Stimulated activated naive CD8-positive, alpha-beta T cell treated with anti-CD3 and anti-CD28 coated beads, Interleukin-15, amount 100 ng/mL, for 72 hours (primary cell): ENCODE measurements at regions not wholly inside any gene's neighbourhood (a gene's known extent, or its start where the extent isn't known, plus 50 kb on each side); places are given as distances from the start of the nearest gene placed in this dataset.

ENCODE experiments used
- ATAC-seq: fragments of 150-1000 bp; cut with Tn5 transposase; 2 replicates; pipeline ENCODE4 v1.10.0; 2021; ENCODE audit warnings: mild to moderate bottlenecking, moderate library complexity
- DNase-seq, 2 donors: peaks; one replicate each; pipeline ENCODE4 v3.0.0; 2021 to 2022
- H3K27ac Mint-ChIP-seq, 2 donors: one replicate each; pipeline ENCODE4 v1.8.0; 2022; ENCODE audit warnings: mild to moderate bottlenecking in 2 of 2, mixed read lengths in 2 of 2, moderate library complexity in 2 of 2
- H3K27me3 Mint-ChIP-seq: one replicate; pipeline ENCODE4 v1.8.0; 2022; ENCODE audit warnings: mixed read lengths
- H3K4me1 Mint-ChIP-seq: one replicate; pipeline ENCODE4 v1.8.0; 2022; ENCODE audit warnings: mild to moderate bottlenecking, mixed read lengths
- H3K4me3 Mint-ChIP-seq, 2 donors: one replicate each; pipeline ENCODE4 v1.8.0; 2022; ENCODE audit warnings: mild to moderate bottlenecking in 2 of 2, mixed read lengths in 2 of 2, moderate library complexity in 1 of 2
- H3K9me3 Mint-ChIP-seq, 2 donors: one replicate each; pipeline ENCODE4 v1.8.0; 2022; ENCODE audit warnings: mixed read lengths in 2 of 2

DNA sequence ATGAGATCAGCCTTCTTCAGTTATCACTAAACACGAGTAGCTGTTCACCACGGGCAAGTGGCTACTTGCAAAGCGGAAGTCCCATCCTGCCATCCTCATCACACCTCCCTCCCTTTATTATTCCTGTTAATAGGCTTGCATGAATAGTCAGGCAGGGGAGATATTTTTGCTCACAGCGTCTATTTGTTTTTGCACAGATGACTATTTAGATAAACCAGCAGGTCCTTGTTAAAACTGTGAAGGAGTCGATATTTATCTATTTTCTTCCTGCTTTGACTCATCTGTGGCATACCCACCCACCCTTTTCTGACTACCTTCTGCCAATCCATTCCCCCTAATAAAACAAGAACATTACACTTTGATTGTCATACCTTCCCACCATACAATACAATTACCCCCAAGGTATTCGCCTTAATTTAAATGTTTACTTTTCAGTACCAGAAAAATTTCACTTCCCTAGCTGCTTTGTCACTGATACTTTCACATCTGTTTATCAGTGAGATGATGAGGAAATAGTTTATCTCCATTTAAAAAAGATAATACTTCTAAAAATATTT lies 96.6 kb upstream of the BANK1 start:
- Mint-ChIP-seq H3K9me3 (no peaks in the 10 kb centered on the region), H3K4me1 (no peaks in the 10 kb centered on the region), H3K4me3 (no peak overlapping the region), H3K27ac (no peak overlapping the region), H3K27me3 (peaks cover 18% of the 10 kb centered on the region)
- DNase-seq (no peak), ATAC-seq (no peak)

GRCh38 chr4:101689220-101689619 lies 101.3 kb upstream of the BANK1 start:
- H3K27ac Mint-ChIP-seq = no peak overlapping the region
- H3K27me3 Mint-ChIP-seq = peaks cover 15% of the 10 kb centered on the region
- ATAC-seq (no peak), DNase-seq (no peak)
- no peaks in the 10 kb centered on the region for H3K4me1 Mint-ChIP-seq
- no peaks in the 10 kb centered on the region for H3K9me3 Mint-ChIP-seq
- no peak overlapping the region for H3K4me3 Mint-ChIP-seq

DNA sequence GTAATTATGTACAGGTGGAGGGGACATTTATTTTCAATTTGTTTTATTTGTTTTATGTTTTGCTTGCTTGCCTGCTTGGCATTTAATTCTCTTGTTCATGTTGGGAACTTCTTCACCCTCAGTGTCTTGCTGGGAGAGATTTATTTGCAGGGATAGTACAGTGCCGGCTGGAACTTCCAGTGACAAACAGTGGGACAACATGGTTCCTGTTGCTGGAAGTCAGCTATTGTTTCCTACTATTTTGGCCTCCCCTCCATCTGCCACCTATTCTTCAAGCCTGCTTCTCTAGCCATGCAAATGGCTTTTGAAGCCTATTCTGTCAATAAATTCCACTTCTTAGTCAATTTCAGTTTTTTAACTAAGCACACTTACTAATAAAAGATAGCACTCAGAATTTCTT lies 105.4 kb upstream of the BANK1 start:
- ATAC-seq = no peak
- DNase-seq = no peak
- no peak overlapping the region for H3K27ac Mint-ChIP-seq
- no peaks in the 10 kb centered on the region for H3K4me1 Mint-ChIP-seq
- H3K9me3 Mint-ChIP-seq = no peaks in the 10 kb centered on the region
- peaks cover 7% of the 10 kb centered on the region for H3K27me3 Mint-ChIP-seq
- H3K4me3 Mint-ChIP-seq = no peak overlapping the region

- no peak for DNase-seq
- Mint-ChIP-seq H3K27me3 (no peaks in the 10 kb centered on the region), H3K4me1 (no peaks in the 10 kb centered on the region), H3K9me3 (no peaks in the 10 kb centered on the region), H3K4me3 (no peak overlapping the region), H3K27ac (no peak overlapping the region)
- no peak for ATAC-seq
These were observed 107.6 kb upstream of the BANK1 start for GRCh38 chr4:101682946-101683345.

DNA sequence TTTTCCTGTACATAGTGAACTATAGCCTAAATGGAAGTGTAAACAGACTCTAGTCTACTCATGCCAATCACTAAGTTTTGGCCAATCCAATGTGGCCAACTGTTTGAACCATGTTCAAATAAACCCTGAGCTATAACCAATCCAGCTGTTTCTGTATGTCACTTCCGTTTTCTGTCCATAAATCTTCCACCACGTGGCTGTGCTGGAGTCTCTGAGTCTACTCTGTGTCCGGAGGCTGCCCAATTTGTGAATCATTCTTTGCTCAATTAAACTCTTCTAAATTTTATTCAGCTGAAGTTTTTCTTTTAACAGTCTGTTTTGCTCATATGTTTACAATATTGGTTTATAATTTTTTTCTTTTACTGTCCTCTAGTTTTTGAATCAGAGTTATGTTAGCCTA lies 112.3 kb upstream of the BANK1 start:
- no peak overlapping the region for H3K27ac Mint-ChIP-seq
- H3K9me3 Mint-ChIP-seq = no peaks in the 10 kb centered on the region
- no peak overlapping the region for H3K4me3 Mint-ChIP-seq
- DNase-seq (no peak), ATAC-seq (no peak)
- no peaks in the 10 kb centered on the region for H3K27me3 Mint-ChIP-seq
- no peaks in the 10 kb centered on the region for H3K4me1 Mint-ChIP-seq

DNA sequence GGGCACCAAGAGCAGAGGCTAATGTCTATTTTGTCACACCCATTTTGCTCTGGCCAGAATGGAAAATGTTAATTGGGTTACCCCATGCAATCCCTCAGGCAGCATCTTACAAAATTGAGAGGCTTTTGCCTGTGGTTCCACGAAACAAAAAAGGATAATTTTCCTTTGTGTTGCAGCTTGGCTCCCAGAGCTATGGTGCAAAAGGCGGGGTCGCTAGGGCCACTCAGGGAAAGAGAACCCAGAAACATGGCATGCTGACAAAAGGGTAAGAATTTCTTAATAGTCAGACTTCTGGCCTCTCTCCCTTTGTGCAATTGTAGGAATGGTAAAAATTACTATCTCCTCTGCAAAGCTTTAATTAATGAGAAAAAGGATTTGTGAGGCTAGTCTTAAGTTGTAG lies 119.6 kb upstream of the BANK1 start:
- no peak for DNase-seq
- Mint-ChIP-seq H3K4me3 (no peak overlapping the region), H3K9me3 (no peaks in the 10 kb centered on the region), H3K27me3 (no peaks in the 10 kb centered on the region), H3K4me1 (no peaks in the 10 kb centered on the region), H3K27ac (no peak overlapping the region)
- no peak for ATAC-seq

- no peaks in the 10 kb centered on the region for H3K4me1 Mint-ChIP-seq
- DNase-seq (no peak), ATAC-seq (no peak)
- H3K4me3 Mint-ChIP-seq = no peak overlapping the region
- H3K27ac Mint-ChIP-seq = no peak overlapping the region
- no peaks in the 10 kb centered on the region for H3K27me3 Mint-ChIP-seq
- no peaks in the 10 kb centered on the region for H3K9me3 Mint-ChIP-seq
These were observed 120.2 kb upstream of the BANK1 start for GRCh38 chr4:101670370-101670769.

- Mint-ChIP-seq H3K27ac (no peak overlapping the region), H3K9me3 (no peaks in the 10 kb centered on the region), H3K4me3 (no peak overlapping the region), H3K27me3 (no peaks in the 10 kb centered on the region), H3K4me1 (no peaks in the 10 kb centered on the region)
- ATAC-seq (no peak), DNase-seq (no peak)
These were observed 120.7 kb upstream of the BANK1 start for GRCh38 chr4:101669832-101670188.

DNA sequence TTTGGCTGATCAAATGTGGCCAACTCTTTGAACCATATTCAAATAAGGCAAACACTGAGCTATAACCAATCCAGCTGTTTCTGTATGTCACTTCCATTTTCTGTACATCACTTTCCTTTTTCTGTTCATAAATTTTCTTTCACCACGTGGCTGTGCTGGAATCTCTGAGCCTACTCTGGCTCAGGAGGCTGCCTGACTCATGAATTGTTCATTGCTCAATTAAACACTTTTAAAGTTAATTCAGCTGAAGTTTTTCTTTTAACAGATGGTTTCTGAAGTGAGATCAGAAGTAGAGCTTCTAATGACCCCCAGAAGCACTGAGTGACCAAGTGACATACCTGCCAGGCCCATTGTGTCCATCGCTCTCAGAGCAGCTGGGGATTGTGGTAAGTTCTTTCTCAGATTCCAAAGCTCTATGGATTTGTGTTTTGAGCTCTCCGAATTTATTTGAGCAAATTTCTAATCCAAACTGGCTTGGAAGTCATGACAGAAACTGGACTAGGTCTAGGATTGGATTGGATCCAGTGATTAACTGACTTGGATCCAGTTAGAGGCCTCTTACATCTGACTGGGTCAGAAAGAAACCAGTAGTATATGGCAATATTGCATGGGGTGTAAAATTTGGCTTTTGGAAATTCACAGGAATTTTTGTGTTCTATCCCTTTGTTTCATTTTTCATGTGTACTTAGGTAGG lies 121.2 kb upstream of the BANK1 start:
- no peaks in the 10 kb centered on the region for H3K9me3 Mint-ChIP-seq
- no peaks in the 10 kb centered on the region for H3K27me3 Mint-ChIP-seq
- no peak overlapping the region for H3K27ac Mint-ChIP-seq
- H3K4me1 Mint-ChIP-seq = no peaks in the 10 kb centered on the region
- ATAC-seq = no peak
- no peak overlapping the region for H3K4me3 Mint-ChIP-seq
- DNase-seq = no peak

- DNase-seq (no peak), ATAC-seq (no peak)
- no peak overlapping the region for H3K27ac Mint-ChIP-seq
- no peak overlapping the region for H3K4me3 Mint-ChIP-seq
- no peaks in the 10 kb centered on the region for H3K4me1 Mint-ChIP-seq
- H3K9me3 Mint-ChIP-seq = no peaks in the 10 kb centered on the region
- H3K27me3 Mint-ChIP-seq = no peaks in the 10 kb centered on the region
These were observed 123.2 kb upstream of the BANK1 start for GRCh38 chr4:101667348-101667747.

- Mint-ChIP-seq H3K27ac (no peak overlapping the region), H3K9me3 (no peaks in the 10 kb centered on the region), H3K27me3 (no peaks in the 10 kb centered on the region), H3K4me3 (no peak overlapping the region), H3K4me1 (no peaks in the 10 kb centered on the region)
- ATAC-seq (no peak), DNase-seq (no peak)
These were observed 129.9 kb upstream of the BANK1 start for GRCh38 chr4:101660607-101661006.

DNA sequence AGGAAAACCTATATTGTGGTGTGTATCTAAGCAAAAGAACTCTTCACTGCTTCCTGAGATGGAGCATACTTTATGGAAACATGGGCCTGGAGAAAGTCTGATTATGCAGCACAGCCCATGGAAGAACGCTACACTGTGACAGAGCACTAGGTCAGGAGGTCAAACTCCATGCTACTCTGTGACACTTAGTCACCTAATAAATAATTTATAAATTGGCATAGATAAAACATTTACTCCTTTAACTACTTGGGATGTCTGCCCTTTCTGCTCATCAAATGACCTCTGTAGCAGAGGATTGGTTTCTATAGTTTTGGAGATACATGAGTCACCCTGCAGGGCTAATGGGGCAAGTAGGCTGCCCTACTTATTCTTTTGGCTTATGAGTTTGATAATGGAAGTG lies 134.7 kb upstream of the BANK1 start:
- Mint-ChIP-seq H3K27ac (no peak overlapping the region), H3K4me1 (no peaks in the 10 kb centered on the region), H3K9me3 (no peaks in the 10 kb centered on the region), H3K27me3 (no peaks in the 10 kb centered on the region), H3K4me3 (no peak overlapping the region)
- DNase-seq = no peak
- ATAC-seq = no peak

GRCh38 chr4:101655005-101655404 lies 135.5 kb upstream of the BANK1 start:
- no peaks in the 10 kb centered on the region for H3K9me3 Mint-ChIP-seq
- H3K27me3 Mint-ChIP-seq = no peaks in the 10 kb centered on the region
- H3K27ac Mint-ChIP-seq = no peak overlapping the region
- H3K4me1 Mint-ChIP-seq = no peaks in the 10 kb centered on the region
- DNase-seq = no peak
- no peak for ATAC-seq
- H3K4me3 Mint-ChIP-seq = no peak overlapping the region

DNA sequence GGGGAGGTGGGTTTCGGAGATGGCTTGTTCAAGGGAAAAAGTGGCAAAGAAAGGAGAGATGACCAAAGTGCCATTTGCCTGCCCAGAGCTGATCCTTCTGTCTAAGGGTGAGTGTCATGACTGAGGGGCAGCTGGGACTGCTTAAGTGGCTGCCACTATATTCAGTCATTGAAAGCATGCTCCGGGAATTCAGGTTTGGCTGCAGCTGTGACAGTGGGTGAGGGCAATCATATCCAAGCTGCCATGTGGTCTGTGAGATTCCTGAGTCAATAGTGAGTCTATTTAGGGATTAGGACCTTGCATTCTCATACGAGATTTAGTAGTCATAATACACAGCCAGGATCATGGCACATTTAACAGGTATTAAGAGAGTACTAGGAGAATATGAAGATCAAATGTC lies 138.8 kb upstream of the BANK1 start:
- Mint-ChIP-seq H3K9me3 (no peaks in the 10 kb centered on the region), H3K27me3 (peaks cover 18% of the 10 kb centered on the region), H3K27ac (no peak overlapping the region), H3K4me3 (no peak overlapping the region), H3K4me1 (no peaks in the 10 kb centered on the region)
- DNase-seq (no peak), ATAC-seq (no peak)

- no peaks in the 10 kb centered on the region for H3K9me3 Mint-ChIP-seq
- H3K4me1 Mint-ChIP-seq = no peaks in the 10 kb centered on the region
- H3K27me3 Mint-ChIP-seq = peaks cover 21% of the 10 kb centered on the region
- DNase-seq (no peak), ATAC-seq (no peak)
- H3K4me3 Mint-ChIP-seq = no peak overlapping the region
- H3K27ac Mint-ChIP-seq = no peak overlapping the region
These were observed 140.6 kb upstream of the BANK1 start for GRCh38 chr4:101649790-101650515.

- ATAC-seq (no peak), DNase-seq (no peak)
- H3K27ac Mint-ChIP-seq = no peak overlapping the region
- no peaks in the 10 kb centered on the region for H3K4me1 Mint-ChIP-seq
- H3K4me3 Mint-ChIP-seq = no peak overlapping the region
- H3K9me3 Mint-ChIP-seq = no peaks in the 10 kb centered on the region
- peaks cover 21% of the 10 kb centered on the region for H3K27me3 Mint-ChIP-seq
These were observed 142.9 kb upstream of the BANK1 start for GRCh38 chr4:101647710-101648034.

DNA sequence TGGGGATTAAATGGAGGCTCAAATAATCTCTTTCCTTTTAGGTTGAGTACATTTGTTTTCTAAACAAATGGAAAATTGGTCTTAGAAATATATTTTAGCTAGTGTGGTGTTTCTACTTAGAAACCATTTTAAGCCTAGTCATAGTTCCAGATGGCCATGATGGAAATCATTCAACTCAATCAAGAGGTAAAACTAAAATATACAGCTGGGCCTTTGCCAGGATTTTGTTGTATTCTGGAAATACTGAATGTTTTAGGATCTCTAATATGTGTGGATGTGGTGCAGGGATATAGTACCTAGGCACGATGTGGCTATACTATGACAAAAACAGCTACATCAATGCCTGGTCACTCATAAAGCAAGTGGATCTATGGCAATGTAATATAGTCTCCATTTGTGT lies 146.0 kb upstream of the BANK1 start:
- DNase-seq (no peak), ATAC-seq (no peak)
- Mint-ChIP-seq H3K27me3 (peaks cover 26% of the 10 kb centered on the region), H3K9me3 (no peaks in the 10 kb centered on the region), H3K4me1 (no peaks in the 10 kb centered on the region), H3K27ac (no peak overlapping the region), H3K4me3 (no peak overlapping the region)
